ENCODE measurements at regions not wholly inside any gene's neighbourhood (a gene's known extent, or its start where the extent isn't known, plus 50 kb on each side); places are given as distances from the start of the nearest gene placed in this dataset.

GRCh38 chr7:116356979-116357378 lies 142.6 kb upstream of the CAV2 start:
- TF ChIP-seq CTCF (IDR thresholded peaks at IDR 0.05; ENCODE audit: insufficient read depth, low read length) (no peak), POLR2AphosphoS5 (IDR thresholded peaks at IDR 0.05; ENCODE audit: low read depth) (no peak)

Measured in HL-60 (cell line).